GM18909 (cell line): ENCODE measurements at regions not wholly inside any gene's neighbourhood (a gene's known extent, or its start where the extent isn't known, plus 50 kb on each side); places are given as distances from the start of the nearest gene placed in this dataset.

Experiments used
- ATAC-seq: cut with Tn5 transposase; IDR thresholded peaks from one replicate; pipeline ENCODE4 v1.9.1; 2021; ENCODE audit warnings: mild to moderate bottlenecking; ENCODE audit not compliant: unreplicated experiment, poor library complexity

- ATAC-seq, result no peak
Observed at GRCh38 chr3:99504258-99504657, 134.1 kb upstream of the COL8A1 start.

- no peak for ATAC-seq
Observed at GRCh38 chr3:99503350-99503749, 135.0 kb upstream of the COL8A1 start.

DNA sequence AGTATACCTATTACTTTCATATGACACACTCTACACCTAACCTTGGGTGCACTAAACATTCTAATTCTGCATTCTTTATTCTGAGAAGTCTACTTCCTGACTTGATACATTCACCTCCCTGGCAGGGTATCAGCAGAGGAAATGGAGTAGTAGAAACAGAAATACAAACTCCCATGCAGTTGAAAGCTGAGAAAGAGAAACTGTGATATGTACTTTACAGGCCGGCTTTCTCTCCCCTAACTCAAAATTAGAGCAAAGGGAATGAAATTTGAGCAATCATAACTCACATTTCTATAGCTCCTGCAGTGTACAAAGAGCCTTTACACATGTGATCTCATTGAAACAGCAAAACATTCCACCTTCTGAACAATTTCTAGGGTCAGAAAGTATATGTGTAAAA lies 135.5 kb upstream of the COL8A1 start:
- ATAC-seq, result no peak

GRCh38 chr3:99500485-99500884 lies 137.9 kb upstream of the COL8A1 start:
- ATAC-seq, result no peak

DNA sequence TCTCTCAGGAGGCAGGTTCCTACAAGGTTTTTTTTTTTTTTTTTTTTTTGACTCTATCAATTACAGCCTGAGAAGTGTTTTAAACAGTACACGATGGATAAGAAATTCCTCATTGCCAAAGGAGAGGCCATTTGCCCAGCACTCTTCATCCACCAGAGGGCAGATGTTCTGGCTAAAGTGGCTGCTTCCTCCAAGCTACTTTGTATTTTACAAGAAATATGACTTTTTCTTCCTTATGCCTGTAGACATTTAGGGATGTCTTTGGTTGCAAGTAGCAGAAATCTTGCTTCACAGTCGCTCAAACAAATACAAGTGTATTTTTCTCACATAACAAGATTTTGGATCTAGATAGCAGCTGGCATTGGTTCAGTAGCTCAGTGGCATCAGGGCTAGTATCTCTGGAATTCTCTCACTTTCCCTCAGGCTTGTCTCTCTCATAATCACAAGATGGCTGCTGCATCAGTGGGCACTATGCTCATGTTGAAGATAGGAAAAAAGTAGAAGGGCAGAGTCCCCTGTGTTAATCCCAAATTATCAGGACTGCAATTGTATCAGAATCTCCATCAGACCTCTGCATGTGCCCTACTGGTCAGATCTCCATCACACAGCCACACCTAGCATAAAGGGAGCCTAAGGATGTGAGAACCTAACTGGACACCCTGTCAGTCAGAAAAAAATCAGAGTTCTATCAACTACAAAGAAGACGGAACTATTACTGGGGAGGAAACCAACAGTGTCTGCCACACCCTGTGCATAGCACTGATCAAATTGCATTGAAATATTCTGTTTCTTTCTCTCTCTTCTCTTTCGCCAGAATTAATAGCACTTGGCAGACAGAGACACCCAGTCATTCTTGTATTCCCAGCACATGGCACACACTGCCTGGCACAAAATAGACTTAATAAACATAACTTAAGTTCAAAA lies 138.9 kb upstream of the COL8A1 start:
- ATAC-seq, result peak; percentile 66

DNA sequence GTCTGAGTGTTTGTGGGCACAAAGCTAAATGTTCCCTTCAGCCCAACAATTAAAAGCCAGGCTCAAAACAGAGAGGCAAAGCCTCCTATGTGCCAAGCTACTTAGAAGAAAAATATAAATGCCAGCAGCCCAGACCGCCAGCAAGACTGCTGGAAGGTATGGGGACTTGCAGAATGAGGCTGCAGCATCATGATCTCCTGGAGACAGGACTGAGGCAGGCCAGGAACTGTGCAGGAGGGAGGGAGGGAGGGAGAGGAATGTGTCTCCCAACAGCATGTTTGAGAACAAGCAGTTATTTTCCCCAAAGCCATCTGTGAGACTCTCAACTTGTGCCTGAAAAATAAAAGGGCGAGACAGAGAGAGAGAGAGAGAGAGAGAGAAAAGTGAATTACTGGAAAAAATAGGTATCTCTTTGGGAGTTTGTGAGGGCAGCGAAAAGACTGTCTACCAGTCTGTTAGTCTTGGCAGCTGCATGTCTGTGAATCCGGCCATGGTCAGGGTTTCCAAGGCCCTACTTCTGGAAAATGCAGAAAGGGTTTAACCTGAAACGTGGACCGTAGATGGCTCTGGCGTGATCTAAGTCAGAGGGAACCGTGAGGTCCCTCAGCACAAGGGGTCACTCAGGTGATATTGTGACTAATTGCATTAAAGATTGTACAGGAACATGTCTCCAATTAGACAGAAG lies 139.7 kb upstream of the COL8A1 start:
- peak; percentile 9 for ATAC-seq

- no peak for ATAC-seq
Observed at GRCh38 chr3:99487894-99488293, 150.5 kb upstream of the COL8A1 start.

GRCh38 chr3:99485286-99485685 lies 153.1 kb upstream of the COL8A1 start:
- ATAC-seq, result no peak

GRCh38 chr3:99484871-99485270 lies 153.5 kb upstream of the COL8A1 start:
- ATAC-seq, result no peak

GRCh38 chr3:99483841-99484240 lies 154.6 kb upstream of the COL8A1 start:
- no peak for ATAC-seq

- no peak for ATAC-seq
Observed at GRCh38 chr3:99482191-99482590, 156.2 kb upstream of the COL8A1 start.

DNA sequence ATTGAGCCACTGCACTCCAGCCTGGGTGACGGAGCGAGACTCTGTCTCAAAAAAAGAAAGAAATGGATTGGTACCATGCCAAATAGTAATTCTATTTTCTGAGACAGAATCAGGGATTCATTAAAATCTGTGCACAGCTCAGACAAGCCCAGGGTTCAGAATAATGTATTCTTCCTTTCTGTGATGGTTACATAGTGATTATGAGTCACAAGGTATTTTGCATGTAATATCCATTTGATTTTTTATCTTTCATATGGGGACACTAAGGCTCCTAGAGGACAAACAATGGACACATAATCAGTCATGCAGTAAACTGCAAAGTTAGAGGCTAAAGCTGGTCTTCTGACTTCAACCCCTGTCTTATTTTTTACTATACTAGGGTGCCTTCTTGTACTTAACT lies 156.8 kb upstream of the COL8A1 start:
- ATAC-seq, result no peak

DNA sequence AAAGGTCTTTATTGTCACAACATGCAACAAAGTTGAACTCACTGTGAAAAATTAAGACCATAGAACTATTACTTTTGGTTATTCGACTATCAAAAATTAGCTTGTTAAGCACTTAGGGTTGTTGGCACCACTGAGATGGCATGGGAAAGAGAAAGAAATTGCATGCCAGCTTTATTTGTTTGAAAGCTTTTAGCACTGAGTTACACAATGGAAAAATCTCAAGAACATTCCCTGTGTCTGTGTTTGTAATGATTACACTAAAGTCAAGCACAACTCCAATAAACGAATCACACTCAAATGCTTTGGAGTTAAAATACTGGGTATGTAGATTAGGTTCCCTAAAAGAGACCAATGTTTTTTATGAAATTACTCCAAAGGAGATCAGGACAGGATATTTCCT lies 158.6 kb upstream of the COL8A1 start:
- ATAC-seq, result no peak

- ATAC-seq, result no peak
Observed at GRCh38 chr3:99477650-99478049, 160.7 kb upstream of the COL8A1 start.

GRCh38 chr3:99475229-99475628 lies 163.2 kb upstream of the COL8A1 start:
- ATAC-seq, result no peak

- ATAC-seq, result no peak
Observed at GRCh38 chr3:99474776-99475175, 163.6 kb upstream of the COL8A1 start.

GRCh38 chr3:99473321-99473751 lies 165.1 kb upstream of the COL8A1 start:
- no peak for ATAC-seq

- ATAC-seq, result no peak
Observed at GRCh38 chr3:99472385-99472784, 166.0 kb upstream of the COL8A1 start.

DNA sequence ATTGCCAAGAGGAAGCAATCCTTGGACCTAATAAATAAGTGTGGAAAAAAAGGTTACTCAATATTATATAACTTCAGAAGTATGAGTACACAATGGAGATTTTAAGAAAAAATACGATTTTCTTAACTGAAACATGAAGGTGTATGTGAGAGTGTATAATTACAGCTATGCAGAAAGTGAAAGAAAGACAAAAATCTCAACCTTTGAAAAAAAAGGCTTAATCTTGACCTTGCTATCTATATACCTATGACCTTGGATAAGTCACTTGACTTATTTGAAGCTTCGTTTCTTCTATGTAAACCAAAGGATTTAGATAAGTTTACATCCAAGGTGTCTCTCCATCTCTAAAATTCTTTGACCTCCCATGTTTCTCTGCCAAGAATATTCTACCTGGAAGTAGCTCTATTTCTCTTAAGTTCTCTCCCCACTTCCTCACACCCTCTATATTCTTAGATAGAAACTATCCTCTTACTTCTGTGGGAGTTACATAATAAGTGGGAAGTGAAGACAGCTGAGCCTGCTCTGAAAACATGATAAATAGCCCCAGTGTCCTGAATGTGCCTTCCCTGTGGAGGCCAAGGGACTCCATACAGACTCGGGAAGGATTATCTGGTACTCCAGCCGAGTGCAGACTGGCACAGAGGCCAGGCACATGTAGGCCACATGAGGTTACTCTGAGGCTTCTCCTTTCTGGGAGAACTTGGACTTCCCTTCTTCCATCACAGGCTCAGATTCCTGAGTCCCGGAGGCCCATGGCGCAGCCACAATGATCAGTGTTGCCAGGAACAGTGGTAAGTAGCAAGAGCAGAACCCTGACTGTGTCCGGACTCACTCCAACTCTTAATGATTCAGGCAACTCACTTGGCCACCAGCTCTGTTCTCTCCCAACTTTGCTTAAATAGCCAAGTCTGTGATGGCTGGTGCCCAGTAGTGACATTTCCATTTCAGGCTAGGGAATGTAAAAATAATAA lies 166.8 kb upstream of the COL8A1 start:
- ATAC-seq, result no peak

DNA sequence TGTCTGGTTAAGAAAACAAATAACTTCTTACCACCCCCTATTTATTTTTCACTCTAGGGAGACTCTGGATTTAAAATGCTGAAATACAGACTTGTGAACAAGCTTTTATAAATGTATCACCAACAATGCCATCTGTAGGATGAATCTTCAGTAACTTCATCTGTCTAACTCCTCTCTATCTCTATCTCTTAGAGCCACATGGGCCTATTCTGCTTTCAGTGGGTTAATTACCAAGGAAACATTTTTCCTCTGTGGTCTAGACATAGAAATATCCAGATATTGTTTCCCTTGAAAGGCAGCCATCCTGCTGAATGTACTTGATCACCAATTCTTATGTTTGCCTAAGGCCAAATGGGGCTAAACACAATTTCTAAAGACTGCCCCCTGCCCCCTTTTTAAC lies 167.6 kb upstream of the COL8A1 start:
- no peak for ATAC-seq
